ENCODE measurements at regions not wholly inside any gene's neighbourhood (a gene's known extent, or its start where the extent isn't known, plus 50 kb on each side); places are given as distances from the start of the nearest gene placed in this dataset.

DNA sequence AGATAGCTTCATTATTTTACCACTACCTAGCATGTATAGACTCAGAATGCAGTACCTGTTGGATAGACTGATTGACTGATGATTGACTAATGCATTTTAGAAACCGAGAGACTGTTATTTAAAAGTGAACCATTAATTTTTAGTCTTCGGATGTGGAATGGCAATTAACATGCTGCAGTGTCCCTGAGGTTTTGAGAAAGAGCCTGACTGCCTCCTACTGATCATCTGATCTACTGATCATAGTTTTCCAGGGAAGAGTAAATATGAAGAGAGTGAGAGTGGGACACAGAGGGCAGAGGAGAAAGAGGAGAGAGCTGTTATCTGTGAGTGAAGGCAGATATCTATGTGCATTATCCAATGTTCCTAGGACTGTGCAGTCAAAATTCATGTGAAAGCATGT lies 764.7 kb downstream of the TRIML1 start:
- TF ChIP-seq CTCF (IDR thresholded peaks at IDR 0.05) (no peak), POLR2A (IDR thresholded peaks at IDR 0.05; ENCODE audit: low read depth) (no peak)
